OCI-LY1 (cell line): ENCODE measurements at regions not wholly inside any gene's neighbourhood (a gene's known extent, or its start where the extent isn't known, plus 50 kb on each side); places are given as distances from the start of the nearest gene placed in this dataset.
"Not testable (repeated sequence)": the region's sequence is repeated elsewhere in the genome, so short reads cannot be mapped to it uniquely, and the experiment has no call there.

Experiments
- EZH2 ChIP-seq: fragments of 200-600 bp; sonication (generic), shearing (Covaris generic); IDR thresholded peaks from 2 replicates; pipeline ENCODE4 v1.8.0; 2017; ENCODE audit warnings: borderline replicate concordance, mixed run types, mild to moderate bottlenecking, antibody characterized with exemption, low read length, moderate library complexity, mixed read lengths
- TF ChIP-seq, protein P1 (sequence below): fragments of 200-600 bp; sonication (generic), shearing (Covaris generic); IDR thresholded peaks from 2 replicates; pipeline ENCODE4 v1.5.1; 2017; ENCODE audit warnings: mild to moderate bottlenecking, antibody characterized with exemption, low read length, moderate library complexity, mixed read lengths

DNA sequence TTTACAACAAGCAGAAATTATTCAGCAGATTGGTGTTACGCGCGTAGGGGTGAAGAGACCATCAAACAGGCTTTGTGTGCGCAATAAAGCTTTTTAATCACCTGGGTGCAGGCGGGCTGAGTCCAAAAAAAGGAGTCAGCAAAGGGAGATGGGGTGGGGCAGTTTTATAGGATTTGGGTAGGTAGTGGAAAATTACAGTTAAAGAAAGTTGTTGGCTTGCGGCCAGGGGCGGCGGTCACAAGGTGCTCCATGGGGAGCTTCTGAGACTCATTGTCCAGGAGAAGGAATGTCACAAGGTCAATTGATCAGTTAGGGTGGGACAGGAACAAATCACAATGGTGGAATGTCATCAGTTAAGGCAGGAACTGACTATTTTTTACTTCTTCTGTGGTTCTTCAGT, 129.3 kb downstream of the SLC7A11 start:
- TF ChIP-seq, protein P1, sequence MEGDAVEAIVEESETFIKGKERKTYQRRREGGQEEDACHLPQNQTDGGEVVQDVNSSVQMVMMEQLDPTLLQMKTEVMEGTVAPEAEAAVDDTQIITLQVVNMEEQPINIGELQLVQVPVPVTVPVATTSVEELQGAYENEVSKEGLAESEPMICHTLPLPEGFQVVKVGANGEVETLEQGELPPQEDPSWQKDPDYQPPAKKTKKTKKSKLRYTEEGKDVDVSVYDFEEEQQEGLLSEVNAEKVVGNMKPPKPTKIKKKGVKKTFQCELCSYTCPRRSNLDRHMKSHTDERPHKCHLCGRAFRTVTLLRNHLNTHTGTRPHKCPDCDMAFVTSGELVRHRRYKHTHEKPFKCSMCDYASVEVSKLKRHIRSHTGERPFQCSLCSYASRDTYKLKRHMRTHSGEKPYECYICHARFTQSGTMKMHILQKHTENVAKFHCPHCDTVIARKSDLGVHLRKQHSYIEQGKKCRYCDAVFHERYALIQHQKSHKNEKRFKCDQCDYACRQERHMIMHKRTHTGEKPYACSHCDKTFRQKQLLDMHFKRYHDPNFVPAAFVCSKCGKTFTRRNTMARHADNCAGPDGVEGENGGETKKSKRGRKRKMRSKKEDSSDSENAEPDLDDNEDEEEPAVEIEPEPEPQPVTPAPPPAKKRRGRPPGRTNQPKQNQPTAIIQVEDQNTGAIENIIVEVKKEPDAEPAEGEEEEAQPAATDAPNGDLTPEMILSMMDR = not testable (repeated sequence)
- not testable (repeated sequence) for TF ChIP-seq EZH2
